Liver (tissue), 8 donors: ENCODE measurements at regions not wholly inside any gene's neighbourhood (a gene's known extent, or its start where the extent isn't known, plus 50 kb on each side); places are given as distances from the start of the nearest gene placed in this dataset.

Experiments used
- DNase-seq: peaks from one replicate; pipeline ENCODE4 v3.0.0-alpha.2; 2017; ENCODE audit warnings: low spot score
- H3K27ac ChIP-seq, 2 donors: one replicate each; pipeline ENCODE4 v1.7.0; 2013; ENCODE audit warnings: inconsistent platforms in 2 of 2, low read length in 2 of 2, control low read depth in 1 of 2, low read depth in 1 of 2, mild to moderate bottlenecking in 1 of 2
- H3K27me3 ChIP-seq, 4 donors: one replicate each; pipeline versions ENCODE4 v1.6.1 to v1.7.0; 2013; ENCODE audit warnings: low read length in 3 of 4, inconsistent platforms in 1 of 4, mild to moderate bottlenecking in 1 of 4, moderate library complexity in 1 of 4; ENCODE audit not compliant: control insufficient read depth in 4 of 4, insufficient read depth in 4 of 4
- H3K36me3 ChIP-seq, 4 donors: one replicate each; pipeline versions ENCODE4 v1.6.1 to v1.7.0; 2013; ENCODE audit warnings: low read length in 3 of 4, mild to moderate bottlenecking in 3 of 4, low read depth in 1 of 4, moderate library complexity in 1 of 4; ENCODE audit not compliant: control insufficient read depth in 4 of 4, insufficient read depth in 3 of 4
- H3K4me1 ChIP-seq, 4 donors: one replicate each; pipeline versions ENCODE4 v1.6.1 to v1.7.0; 2013; ENCODE audit warnings: low read length in 3 of 4, mild to moderate bottlenecking in 3 of 4, moderate library complexity in 1 of 4; ENCODE audit not compliant: control insufficient read depth in 4 of 4, insufficient read depth in 4 of 4
- H3K4me3 ChIP-seq, 3 donors: one replicate each; pipeline versions ENCODE4 v1.6.1 to v1.7.0; 2013; ENCODE audit warnings: low read length in 3 of 3, control low read depth in 1 of 3, low read depth in 1 of 3, mild to moderate bottlenecking in 1 of 3
- H3K9ac ChIP-seq, 2 donors: one replicate each; pipeline ENCODE4 v1.7.0; 2013; ENCODE audit warnings: low read length in 2 of 2, mild to moderate bottlenecking in 2 of 2, moderate library complexity in 2 of 2, control low read depth in 1 of 2, low read depth in 1 of 2
- H3K9me3 ChIP-seq, 4 donors: one replicate each; pipeline versions ENCODE4 v1.6.1 to v1.7.0; 2013; ENCODE audit warnings: low read length in 3 of 4; ENCODE audit not compliant: control insufficient read depth in 4 of 4
- ATF3 ChIP-seq: IDR thresholded peaks from 2 replicates; pipeline ENCODE4 v1.6.1; 2016; ENCODE audit warnings: antibody characterized with exemption
- CTCF ChIP-seq: fragments of 150-350 bp; IDR thresholded peaks from 2 replicates; pipeline ENCODE4 v1.5.1; 2017; ENCODE audit warnings: improper control_type of control experiment, low read depth, low read length; ENCODE audit not compliant: missing input control
- EGR1 ChIP-seq, 2 donors: IDR thresholded peaks; 2 replicates each; pipeline ENCODE4 v1.6.1; 2016 to 2018; ENCODE audit warnings: antibody characterized with exemption in 2 of 2, low read depth in 2 of 2
- FOXA1 ChIP-seq: IDR thresholded peaks from 2 replicates; pipeline ENCODE4 v1.6.1; 2016; ENCODE audit warnings: antibody characterized with exemption
- FOXA2 ChIP-seq: IDR thresholded peaks from 2 replicates; pipeline ENCODE4 v1.6.1; 2016; ENCODE audit warnings: antibody characterized with exemption
- GABPA ChIP-seq, 2 donors: IDR thresholded peaks in 1 of 2; conservative IDR thresholded peaks in 1 of 2; 2 replicates each; pipeline ENCODE4 v1.6.1; 2016; ENCODE audit warnings: antibody characterized with exemption in 2 of 2, mild to moderate bottlenecking in 1 of 2, moderate library complexity in 1 of 2
- HNF4A ChIP-seq, 2 donors: conservative IDR thresholded peaks; 2 replicates each; pipeline ENCODE4 v1.6.1; 2016; ENCODE audit warnings: antibody characterized with exemption in 2 of 2, mild to moderate bottlenecking in 2 of 2
- HNF4G ChIP-seq: IDR thresholded peaks from 2 replicates; pipeline ENCODE4 v1.6.1; 2016; ENCODE audit warnings: antibody characterized with exemption
- JUND ChIP-seq, 2 donors: IDR thresholded peaks; 2 replicates each; pipeline ENCODE4 v1.6.1; 2016; ENCODE audit warnings: antibody characterized with exemption in 2 of 2
- MAX ChIP-seq: IDR thresholded peaks from 2 replicates; pipeline ENCODE4 v1.6.1; 2016; ENCODE audit warnings: antibody characterized with exemption
- NR2F2 ChIP-seq: IDR thresholded peaks from 2 replicates; pipeline ENCODE4 v1.6.1; 2016; ENCODE audit warnings: antibody characterized with exemption
- RAD21 ChIP-seq, 2 donors: IDR thresholded peaks; 2 replicates each; pipeline ENCODE4 v1.6.1; 2016; ENCODE audit warnings: antibody characterized with exemption in 2 of 2, mild to moderate bottlenecking in 2 of 2
- REST ChIP-seq: IDR thresholded peaks from 2 replicates; pipeline ENCODE4 v1.6.1; 2016; ENCODE audit warnings: antibody characterized with exemption, mild to moderate bottlenecking
- RXRA ChIP-seq, 2 donors: IDR thresholded peaks; 2 replicates each; pipeline ENCODE4 v1.6.1; 2017 to 2018; ENCODE audit warnings: antibody characterized with exemption in 2 of 2, mild to moderate bottlenecking in 1 of 2
- SP1 ChIP-seq: IDR thresholded peaks from 2 replicates; pipeline ENCODE4 v1.6.1; 2018; ENCODE audit warnings: antibody characterized with exemption, mild to moderate bottlenecking
- TAF1 ChIP-seq: conservative IDR thresholded peaks from 2 replicates; pipeline ENCODE4 v1.6.1; 2016; ENCODE audit warnings: antibody characterized with exemption, mild to moderate bottlenecking
- YY1 ChIP-seq: IDR thresholded peaks from 2 replicates; pipeline ENCODE4 v1.6.1; 2016; ENCODE audit warnings: antibody characterized with exemption, mild to moderate bottlenecking
- ZBTB33 ChIP-seq: IDR thresholded peaks from 2 replicates; pipeline ENCODE4 v1.6.1; 2016; ENCODE audit warnings: antibody characterized with exemption
- WGBS: extraction: QIAGEN DNeasy Blood & Tissue Kit; methylation state at CpG from one replicate; pipeline ENCODE4 v1.1.7; 2013; 5-methylcytosine and 5-hydroxymethylcytosine counted together
- donor health status: healthy.
- donor health status: healthy.
- donor health status: healthy.
- donor health status: healthy.
- donor health status: healthy.

GRCh38 chr15:97072545-97072944 lies 742.0 kb downstream of the NR2F2 start:
- 32% methylated on average over 9 of the region's 9 CpGs for WGBS
- Histone ChIP-seq H3K27me3 (no peaks in the 10 kb centered on the region), H3K4me1 (no peaks in the 10 kb centered on the region), H3K27ac (no peak overlapping the region), H3K9ac (no peak overlapping the region), H3K36me3 (no peaks in the 10 kb centered on the region), H3K4me3 (no peak overlapping the region), H3K9me3 (peaks cover 1 to 9% (median 3%) of the 10 kb centered on the region in 4 donors)
- no peak for DNase-seq
- TF ChIP-seq CTCF (no peak), HNF4A (conservative IDR thresholded peaks at IDR 0.05) (no peak), GABPA (IDR thresholded peaks at IDR 0.05 in 1 of 2, conservative IDR thresholded peaks at IDR 0.05 in 1 of 2) (no peak), HNF4G (no peak), ATF3 (no peak), FOXA1 (no peak), ZBTB33 (no peak), SP1 (no peak), FOXA2 (no peak), JUND (IDR thresholded peaks at IDR 0.05) (no peak), NR2F2 (no peak), REST (no peak), MAX (no peak), TAF1 (no peak), RAD21 (IDR thresholded peaks at IDR 0.05) (no peak), YY1 (no peak), RXRA (IDR thresholded peaks at IDR 0.05) (no peak)

- Histone ChIP-seq H3K9me3 (peaks cover 1 to 9% (median 3%) of the 10 kb centered on the region in 4 donors), H3K4me3 (no peak overlapping the region), H3K27ac (no peak overlapping the region), H3K27me3 (no peaks in the 10 kb centered on the region), H3K4me1 (no peaks in the 10 kb centered on the region), H3K36me3 (no peaks in the 10 kb centered on the region), H3K9ac (no peak overlapping the region)
- no peak for DNase-seq
- WGBS: 67% methylated on average over 5 of the region's 5 CpGs
- no peak for TF ChIP-seq NR2F2
- TF ChIP-seq RXRA (IDR thresholded peaks at IDR 0.05): no peak
- no peak for TF ChIP-seq REST
- TF ChIP-seq YY1: no peak
- no peak for TF ChIP-seq JUND (IDR thresholded peaks at IDR 0.05)
- no peak for TF ChIP-seq ATF3
- TF ChIP-seq EGR1 (IDR thresholded peaks at IDR 0.05; ENCODE audit: low read depth in 2 of 2): no peak
- no peak for TF ChIP-seq RAD21 (IDR thresholded peaks at IDR 0.05)
- TF ChIP-seq FOXA2: no peak
- TF ChIP-seq GABPA (IDR thresholded peaks at IDR 0.05 in 1 of 2, conservative IDR thresholded peaks at IDR 0.05 in 1 of 2): no peak
- TF ChIP-seq TAF1: no peak
- no peak for TF ChIP-seq SP1
- no peak for TF ChIP-seq MAX
These were observed 745.5 kb downstream of the NR2F2 start for GRCh38 chr15:97076011-97076410.
